ENCODE measurements at regions not wholly inside any gene's neighbourhood (a gene's known extent, or its start where the extent isn't known, plus 50 kb on each side); places are given as distances from the start of the nearest gene placed in this dataset.

- TF ChIP-seq, protein P1, sequence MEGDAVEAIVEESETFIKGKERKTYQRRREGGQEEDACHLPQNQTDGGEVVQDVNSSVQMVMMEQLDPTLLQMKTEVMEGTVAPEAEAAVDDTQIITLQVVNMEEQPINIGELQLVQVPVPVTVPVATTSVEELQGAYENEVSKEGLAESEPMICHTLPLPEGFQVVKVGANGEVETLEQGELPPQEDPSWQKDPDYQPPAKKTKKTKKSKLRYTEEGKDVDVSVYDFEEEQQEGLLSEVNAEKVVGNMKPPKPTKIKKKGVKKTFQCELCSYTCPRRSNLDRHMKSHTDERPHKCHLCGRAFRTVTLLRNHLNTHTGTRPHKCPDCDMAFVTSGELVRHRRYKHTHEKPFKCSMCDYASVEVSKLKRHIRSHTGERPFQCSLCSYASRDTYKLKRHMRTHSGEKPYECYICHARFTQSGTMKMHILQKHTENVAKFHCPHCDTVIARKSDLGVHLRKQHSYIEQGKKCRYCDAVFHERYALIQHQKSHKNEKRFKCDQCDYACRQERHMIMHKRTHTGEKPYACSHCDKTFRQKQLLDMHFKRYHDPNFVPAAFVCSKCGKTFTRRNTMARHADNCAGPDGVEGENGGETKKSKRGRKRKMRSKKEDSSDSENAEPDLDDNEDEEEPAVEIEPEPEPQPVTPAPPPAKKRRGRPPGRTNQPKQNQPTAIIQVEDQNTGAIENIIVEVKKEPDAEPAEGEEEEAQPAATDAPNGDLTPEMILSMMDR (IDR thresholded peaks at IDR 0.05 in 2 of 3, conservative IDR thresholded peaks at IDR 0.05 in 1 of 3; ENCODE audit: control insufficient read depth in 2 of 3, extremely low read depth in 1 of 3, insufficient read depth in 1 of 3, low read depth in 3 of 3, low read length in 3 of 3), result no peak
- no peak for TF ChIP-seq HDAC6 (IDR thresholded peaks at IDR 0.05; ENCODE audit: unreplicated experiment)
Measured at GRCh38 chr15:61410662-61411061, 181.6 kb upstream of the RORA start.
